Renal cortical epithelial cell (primary cell): ENCODE measurements at regions not wholly inside any gene's neighbourhood (a gene's known extent, or its start where the extent isn't known, plus 50 kb on each side); places are given as distances from the start of the nearest gene placed in this dataset.

Experiments
- DNase-seq: peaks from one replicate; pipeline ENCODE4 v3.0.0-alpha.2; 2011; ENCODE audit warnings: low read depth

GRCh38 chr11:41861838-41862237, 402.4 kb upstream of the LRRC4C start:
- DNase-seq, result no peak

GRCh38 chr11:41866525-41866924, 407.1 kb upstream of the LRRC4C start:
- DNase-seq, result no peak

GRCh38 chr11:41868606-41869005, 409.2 kb upstream of the LRRC4C start:
- no peak for DNase-seq

GRCh38 chr11:41872426-41872825, 413.0 kb upstream of the LRRC4C start:
- DNase-seq, result no peak

- DNase-seq, result no peak
Observed at GRCh38 chr11:41872870-41873269, 413.4 kb upstream of the LRRC4C start.

- DNase-seq, result no peak
Observed at GRCh38 chr11:41878095-41878494, 418.6 kb upstream of the LRRC4C start.

GRCh38 chr11:41879214-41879613, 419.8 kb upstream of the LRRC4C start:
- peak; percentile 13 for DNase-seq

- no peak for DNase-seq
Observed at GRCh38 chr11:41895081-41895480, 435.6 kb upstream of the LRRC4C start.

- DNase-seq, result no peak
Observed at GRCh38 chr11:41897991-41898390, 438.5 kb upstream of the LRRC4C start.

GRCh38 chr11:41917900-41918299, 458.4 kb upstream of the LRRC4C start:
- no peak for DNase-seq

GRCh38 chr11:41920374-41920773, 460.9 kb upstream of the LRRC4C start:
- DNase-seq, result no peak

- DNase-seq, result no peak
Observed at GRCh38 chr11:41921746-41922390, 462.4 kb upstream of the LRRC4C start.

GRCh38 chr11:41926339-41926738, 466.9 kb upstream of the LRRC4C start:
- DNase-seq, result no peak

- DNase-seq, result no peak
Observed at GRCh38 chr11:41935241-41935640, 475.8 kb upstream of the LRRC4C start.

GRCh38 chr11:41935795-41936194, 476.3 kb upstream of the LRRC4C start:
- no peak for DNase-seq

GRCh38 chr11:41943656-41944055, 484.2 kb upstream of the LRRC4C start:
- DNase-seq, result no peak

- DNase-seq, result no peak
Observed at GRCh38 chr11:41947392-41947791, 487.9 kb upstream of the LRRC4C start.

- no peak for DNase-seq
Observed at GRCh38 chr11:41950470-41951143, 491.2 kb upstream of the LRRC4C start.

- DNase-seq, result peak; percentile 32
Observed at GRCh38 chr11:41954034-41954433, 494.6 kb upstream of the LRRC4C start.

- DNase-seq, result no peak
Observed at GRCh38 chr11:41955066-41955465, 495.6 kb upstream of the LRRC4C start.

- no peak for DNase-seq
Observed at GRCh38 chr11:41955635-41956400, 496.4 kb upstream of the LRRC4C start.

GRCh38 chr11:41963406-41963805, 504.0 kb upstream of the LRRC4C start:
- DNase-seq, result no peak

- DNase-seq, result no peak
Observed at GRCh38 chr11:41970681-41971080, 511.2 kb upstream of the LRRC4C start.
